Islet of Langerhans (tissue), 1 donor: ENCODE measurements at regions not wholly inside any gene's neighbourhood (a gene's known extent, or its start where the extent isn't known, plus 50 kb on each side); places are given as distances from the start of the nearest gene placed in this dataset.
"Not testable (repeated sequence)": the region's sequence is repeated elsewhere in the genome, so short reads cannot be mapped to it uniquely, and the experiment has no call there.

ENCODE experiments used
- FAIRE-seq: peaks from one replicate; lab custom pipeline; 2011; peaks lifted over from hg19 to GRCh38; lab: Jason Lieb, UNC

DNA sequence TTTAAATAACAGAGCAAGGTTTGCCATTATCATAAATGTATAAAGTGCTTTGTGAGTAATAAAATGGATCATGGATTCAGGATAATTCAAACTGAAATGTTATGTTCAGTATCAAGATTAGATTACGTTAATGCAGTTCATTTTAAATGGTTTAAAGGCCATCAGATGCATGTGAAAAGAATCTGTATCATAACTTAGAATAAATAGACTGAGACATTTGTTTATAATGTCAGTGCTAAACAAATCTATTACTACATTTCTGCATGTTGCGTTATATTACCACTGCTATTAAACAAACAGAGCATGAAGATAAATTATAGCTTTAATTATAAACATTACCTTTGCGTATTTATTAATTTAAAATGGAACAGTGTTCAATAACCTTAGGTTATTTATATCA lies 160.2 kb downstream of the TOX3 start:
- no peak for FAIRE-seq

DNA sequence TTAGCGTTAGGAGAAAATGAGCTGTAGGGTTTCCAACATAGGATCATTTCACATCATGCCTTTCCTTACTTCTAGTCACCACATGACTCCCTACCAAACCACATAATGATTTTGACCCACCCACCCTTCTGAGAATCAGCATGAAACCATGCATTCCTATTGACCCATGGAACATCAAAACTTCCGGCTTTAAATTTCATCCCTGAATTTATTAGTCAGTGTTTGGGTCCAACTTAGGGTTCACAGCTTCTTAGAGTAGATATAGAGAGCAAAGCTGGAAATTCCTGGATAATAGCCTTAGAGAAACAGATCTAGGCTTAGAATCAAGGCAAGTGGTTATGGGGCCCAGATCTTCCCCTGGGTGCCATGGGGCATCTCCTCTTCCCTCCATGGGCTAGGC lies 162.6 kb downstream of the TOX3 start:
- no peak for FAIRE-seq

DNA sequence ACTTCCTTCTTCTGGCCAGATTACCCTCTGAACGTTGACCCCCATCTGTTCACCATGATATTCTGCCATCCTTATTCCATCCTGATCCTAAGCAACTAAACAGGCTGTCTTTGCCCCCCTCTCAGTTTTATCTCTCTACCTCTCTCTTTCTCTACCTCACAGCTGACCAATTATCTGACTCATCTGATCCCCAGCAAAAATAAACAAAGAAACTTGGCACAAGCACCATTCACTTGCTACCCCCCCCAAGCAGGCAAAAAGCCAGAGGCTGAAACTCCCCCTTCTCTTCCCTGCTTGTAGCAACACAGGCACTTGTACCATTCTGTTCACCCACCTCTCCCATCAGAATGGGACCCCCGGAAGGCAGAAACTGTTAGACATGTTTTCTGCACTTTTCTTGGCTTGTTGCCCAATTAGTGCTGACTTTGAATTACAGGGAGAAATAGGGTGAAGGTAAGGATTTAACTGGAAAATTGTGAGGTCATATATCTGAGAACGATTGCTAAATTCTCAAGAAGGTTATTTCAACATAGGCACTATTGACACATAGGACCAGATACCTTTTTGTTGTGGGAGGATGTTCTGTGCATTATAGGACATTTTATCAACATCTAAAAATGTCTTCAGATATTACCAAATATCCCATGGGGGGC lies 163.2 kb downstream of the TOX3 start:
- no peak for FAIRE-seq

DNA sequence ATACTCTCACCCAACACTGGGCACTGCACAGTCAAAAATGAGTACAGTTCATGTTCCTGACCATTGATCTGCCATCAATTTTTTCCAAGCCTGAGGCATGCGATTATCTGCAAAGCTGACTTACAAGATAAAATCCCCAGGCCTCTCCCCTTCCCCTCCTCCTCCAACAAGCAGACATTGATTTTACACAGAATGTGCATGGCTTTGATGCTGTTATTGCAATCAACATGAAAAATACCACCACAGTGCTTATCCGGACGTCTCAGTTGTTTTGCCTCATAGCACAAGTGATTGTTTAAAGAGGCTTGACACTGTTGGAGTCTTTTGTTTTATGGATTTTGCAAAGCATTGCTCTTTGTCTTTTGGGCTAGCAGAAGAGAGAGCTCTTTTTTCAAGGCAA lies 163.8 kb downstream of the TOX3 start:
- no peak for FAIRE-seq

DNA sequence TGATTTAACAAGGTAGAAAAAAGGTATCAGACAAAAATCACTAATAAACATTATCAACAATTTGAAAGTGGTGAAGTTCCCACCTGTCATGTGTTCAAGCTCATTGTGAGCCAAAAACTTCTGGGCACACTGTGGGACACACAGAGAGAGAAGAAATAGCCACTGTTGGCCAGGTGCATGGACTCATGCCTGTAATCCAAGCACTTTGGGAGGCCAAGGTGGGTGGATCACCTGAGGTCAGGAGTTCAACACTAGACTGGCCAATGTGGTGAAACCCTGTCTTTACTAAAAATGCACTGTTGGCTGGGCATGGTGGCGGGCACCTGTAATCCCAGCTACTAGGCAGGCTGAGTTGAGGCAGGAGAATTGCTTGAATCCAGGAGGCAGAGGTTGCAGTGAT lies 167.4 kb downstream of the TOX3 start:
- no peak for FAIRE-seq

DNA sequence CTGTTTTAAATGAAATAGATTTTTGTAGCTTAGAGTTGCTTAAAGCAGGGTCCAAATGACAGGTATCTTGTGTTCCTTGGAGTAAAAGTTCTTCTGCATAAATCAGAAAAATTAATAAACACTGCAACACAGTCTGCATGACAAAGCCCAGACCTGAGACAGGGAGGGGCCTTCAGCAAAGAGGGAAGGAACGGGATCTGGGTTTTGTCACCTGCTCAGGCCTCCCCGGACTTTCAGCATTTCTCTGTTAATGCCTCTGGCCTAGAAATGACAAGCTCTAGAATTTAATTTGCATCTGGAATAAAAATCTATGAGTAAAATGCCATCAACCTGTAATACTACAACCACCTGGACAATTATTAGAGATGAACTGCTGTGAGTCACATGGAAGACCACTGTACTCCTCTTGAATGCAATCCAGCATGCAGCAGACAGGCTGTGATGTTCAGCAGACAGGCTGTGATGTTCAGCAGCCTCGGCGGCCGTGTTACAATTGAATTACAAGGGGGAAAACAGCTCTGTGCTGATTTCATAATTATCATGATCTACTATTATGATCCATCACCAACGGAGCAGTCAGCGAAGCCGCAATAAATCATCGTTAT lies 170.2 kb downstream of the TOX3 start:
- FAIRE-seq: no peak

DNA sequence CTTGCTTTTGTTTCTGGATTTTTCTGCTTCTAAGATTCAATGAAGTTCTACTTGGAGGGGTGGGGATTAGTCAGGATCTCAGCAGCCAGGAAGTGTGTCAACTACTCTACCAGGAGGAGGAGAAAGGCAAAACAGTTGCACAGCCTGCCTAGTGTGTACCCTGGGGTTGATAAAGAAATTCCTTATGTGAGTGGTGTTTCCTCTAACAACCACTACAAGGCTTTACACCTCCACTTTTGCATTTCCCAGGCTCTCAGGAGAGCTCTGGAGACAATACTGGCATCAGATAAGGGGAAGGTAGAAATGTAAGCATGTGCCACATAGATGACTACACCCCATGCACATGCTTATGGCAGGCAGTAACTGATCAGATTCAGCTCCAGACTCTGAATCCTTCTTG lies 174.6 kb downstream of the TOX3 start:
- FAIRE-seq: no peak

DNA sequence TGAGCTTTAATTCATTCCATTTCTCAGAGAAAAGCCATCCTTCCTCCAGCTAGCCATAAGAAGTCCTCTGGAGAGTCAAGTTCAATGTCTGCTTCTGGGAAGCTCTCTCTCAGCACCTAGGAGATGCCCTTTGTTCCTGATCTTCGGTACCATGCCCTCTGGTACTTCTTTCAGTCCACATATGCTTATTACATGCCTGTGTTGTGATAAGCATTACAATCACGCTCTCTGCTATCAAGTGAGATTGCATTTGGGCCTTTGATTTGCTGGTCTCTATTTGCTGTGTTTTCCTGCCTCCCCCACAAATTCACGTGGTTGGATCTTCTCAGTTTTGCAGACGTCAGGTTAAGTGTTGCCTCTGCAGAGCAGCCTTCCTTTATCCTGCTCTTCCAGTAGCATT lies 178.1 kb downstream of the TOX3 start:
- no peak for FAIRE-seq

DNA sequence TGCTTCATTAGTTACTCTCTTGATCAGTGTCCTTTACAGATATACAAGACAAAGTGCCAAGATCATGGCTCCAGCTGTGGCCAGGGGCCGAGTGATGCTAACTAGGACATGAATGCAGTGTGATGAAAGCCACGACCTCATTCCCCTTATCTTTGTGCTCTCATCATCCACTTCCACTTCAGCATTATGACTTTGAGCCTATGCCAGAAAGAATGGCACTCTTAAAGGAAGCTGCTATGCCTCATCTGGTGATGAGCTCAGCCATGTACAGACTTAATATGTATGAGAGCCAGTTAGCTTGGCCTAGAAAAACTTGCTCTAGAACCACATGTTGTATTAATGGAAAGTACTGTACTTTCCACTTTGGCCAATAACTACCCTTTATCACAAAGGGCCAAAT lies 179.1 kb downstream of the TOX3 start:
- FAIRE-seq: no peak

DNA sequence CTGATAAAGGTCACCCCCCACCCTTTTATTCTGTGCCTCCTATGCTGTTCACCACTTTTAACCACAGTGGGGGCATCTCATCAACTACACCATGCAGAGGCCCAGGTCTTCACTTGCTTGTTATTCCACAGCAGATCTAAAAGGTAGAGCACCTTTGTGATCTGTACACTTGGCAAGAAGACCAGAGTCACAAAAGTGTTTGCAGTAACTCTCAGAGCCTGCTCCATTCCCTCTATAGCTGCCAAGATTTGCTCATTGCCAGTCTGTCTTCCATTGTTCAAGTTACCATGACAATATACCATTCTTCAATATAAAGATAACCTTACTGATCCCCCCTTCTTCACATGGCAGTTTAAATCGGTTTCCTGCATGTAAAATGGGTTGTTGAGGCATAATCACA lies 180.0 kb downstream of the TOX3 start:
- no peak for FAIRE-seq

DNA sequence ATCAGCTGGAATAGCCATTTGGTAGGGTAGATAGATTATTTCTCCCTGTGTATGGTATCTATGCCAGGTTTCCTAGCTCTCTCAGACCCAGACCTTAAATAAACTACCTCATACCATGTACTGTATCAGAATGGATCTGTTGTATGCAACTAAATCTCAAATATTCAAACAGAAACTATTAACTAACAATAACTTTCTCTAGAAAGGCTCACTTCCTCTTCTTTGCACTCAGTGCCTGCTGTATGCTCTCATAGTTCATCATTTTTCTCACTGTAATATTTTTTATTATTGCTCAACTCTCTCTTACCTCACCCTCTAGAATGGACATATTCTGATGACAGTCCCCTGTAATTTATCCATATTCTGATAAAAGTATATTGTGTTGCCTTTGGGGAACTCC lies 182.4 kb downstream of the TOX3 start:
- FAIRE-seq: no peak

DNA sequence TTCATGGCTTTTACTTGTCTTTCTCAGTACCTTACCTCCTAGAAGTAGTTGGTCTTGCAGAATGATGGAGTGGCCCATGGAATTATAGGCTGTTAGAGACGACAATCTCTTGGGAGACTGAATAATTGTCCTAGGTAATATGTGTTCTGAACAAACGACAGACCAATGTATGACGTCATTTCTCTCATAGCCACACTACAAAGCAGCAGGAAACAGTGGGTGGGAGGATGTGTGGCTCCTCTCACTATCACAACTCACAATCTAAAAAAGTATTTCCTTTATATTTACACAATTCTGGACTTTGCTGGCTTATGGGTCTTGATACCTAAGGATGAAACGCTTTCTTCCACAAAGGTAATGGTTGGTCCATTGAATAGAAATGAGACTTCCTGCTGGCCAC lies 183.9 kb downstream of the TOX3 start:
- no peak for FAIRE-seq

DNA sequence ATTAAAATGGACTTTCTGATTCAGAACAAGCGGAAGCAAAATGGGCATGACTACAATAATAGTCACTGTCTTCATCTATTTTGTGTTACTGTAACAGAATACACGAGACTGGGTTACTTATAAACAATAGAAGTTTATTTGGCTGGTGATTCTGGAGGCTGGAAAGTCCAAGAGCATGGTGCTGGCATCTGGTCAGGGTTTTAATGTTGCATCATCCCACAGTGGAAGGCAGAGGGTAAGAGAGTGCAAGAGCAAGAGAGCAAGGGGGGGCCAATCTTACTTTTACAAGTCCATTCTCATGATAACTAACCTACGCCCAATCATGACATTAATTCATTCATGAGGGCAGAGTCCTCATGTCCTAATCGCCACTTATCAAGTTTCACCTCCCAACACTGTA lies 189.2 kb downstream of the TOX3 start:
- FAIRE-seq: no peak

DNA sequence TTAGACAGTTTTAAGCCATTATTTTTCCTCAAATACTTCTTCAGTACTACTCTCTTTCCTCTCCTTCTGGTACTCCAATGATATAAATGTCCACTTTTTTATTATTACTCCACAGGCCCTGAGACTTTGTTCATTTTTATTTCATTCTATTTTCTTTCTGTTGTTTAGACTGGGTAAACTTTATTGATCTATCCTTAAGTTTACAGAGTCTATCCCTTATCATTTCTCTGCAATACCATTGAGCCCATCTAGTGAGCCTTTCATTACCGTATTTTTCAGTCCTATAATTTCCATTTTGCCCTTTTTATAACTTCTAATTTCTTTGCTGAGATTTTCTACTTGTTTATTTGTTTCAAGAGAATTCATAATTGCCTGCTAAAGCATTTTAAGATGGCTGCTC lies 193.7 kb downstream of the TOX3 start:
- FAIRE-seq: no peak

DNA sequence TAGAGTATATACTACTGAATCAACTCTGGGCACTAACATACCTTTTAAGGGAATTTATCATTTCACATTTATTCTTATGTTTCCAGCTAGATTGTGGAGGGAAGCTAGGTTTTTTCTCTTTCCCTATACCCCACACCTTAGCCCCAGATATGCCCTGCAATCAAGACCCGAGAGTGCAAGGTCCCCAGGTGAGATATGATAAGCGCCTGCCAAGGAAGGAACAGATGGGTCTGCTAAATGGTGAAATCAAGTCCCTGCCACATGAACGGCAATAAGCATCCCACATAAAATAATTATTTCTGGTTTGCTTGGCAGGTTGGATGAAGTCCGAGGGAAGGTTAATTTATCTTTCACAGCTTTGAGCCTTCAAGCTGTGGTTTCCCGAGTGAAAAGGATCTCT lies 195.5 kb downstream of the TOX3 start:
- no peak for FAIRE-seq

DNA sequence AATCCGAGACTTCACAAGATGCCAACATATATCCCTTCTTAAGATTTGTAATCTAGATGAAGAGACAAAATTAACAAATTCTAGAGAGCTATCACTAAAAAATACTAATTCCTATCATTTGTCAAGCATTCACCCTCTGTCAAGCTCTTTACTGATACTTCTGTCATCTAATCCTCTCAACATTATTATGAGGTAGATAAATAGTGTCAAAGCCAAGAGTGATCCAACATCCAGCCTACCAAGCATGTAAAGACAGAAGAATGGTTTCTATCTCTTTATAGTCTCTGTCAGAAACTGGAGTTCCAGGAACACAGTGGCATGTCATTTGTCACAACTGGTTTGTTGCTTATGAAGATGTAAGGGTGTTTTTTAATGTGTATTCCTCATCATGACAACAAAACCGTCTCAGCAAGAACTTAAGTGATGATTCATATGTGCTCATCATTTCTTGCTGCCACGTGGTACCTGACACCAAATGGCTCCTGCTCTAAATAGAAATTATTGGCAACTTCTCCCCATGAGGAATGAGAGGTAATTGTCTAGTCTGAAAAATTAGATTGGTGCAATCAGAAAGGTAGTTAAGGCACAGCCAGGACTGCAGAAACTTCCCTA lies 196.8 kb downstream of the TOX3 start:
- FAIRE-seq: no peak

DNA sequence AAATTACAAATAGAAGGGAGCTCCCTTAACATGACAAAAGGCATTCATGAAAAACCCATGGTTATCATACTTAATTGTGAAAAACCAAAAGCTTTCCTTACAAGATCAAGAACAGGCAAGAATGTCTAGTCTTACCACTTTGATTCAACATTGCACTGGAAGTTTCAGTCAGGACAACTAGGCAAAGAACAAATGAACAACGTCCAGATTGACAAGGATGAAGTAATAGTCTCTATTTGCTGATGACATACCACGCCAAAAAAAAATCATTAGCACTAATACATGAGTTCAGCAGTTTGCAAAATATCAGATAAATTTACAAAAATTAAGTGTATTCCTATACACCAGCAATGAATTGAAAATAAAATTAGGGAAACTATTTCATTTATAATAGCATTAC lies 200.2 kb downstream of the TOX3 start:
- FAIRE-seq: no peak

DNA sequence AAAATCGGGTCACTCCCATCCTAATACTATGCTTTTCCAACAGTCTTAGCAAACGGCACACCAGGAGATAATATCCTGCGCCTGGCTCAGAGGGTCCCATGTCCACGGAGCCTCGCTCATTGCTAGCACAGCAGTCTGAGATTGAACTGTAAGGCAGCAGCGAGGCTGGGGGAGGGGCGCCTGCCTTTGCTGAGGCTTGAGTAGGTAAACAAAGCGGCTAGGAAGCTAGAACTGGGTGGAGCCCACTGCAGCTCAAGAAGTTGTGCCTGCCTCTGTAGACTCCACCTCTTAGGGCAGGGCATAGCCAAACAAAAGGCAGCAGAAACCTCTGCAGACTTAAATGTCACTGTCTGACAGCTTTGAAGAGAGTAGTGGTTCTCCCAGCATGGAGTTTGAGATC lies 213.3 kb downstream of the TOX3 start:
- FAIRE-seq: not testable (repeated sequence)

DNA sequence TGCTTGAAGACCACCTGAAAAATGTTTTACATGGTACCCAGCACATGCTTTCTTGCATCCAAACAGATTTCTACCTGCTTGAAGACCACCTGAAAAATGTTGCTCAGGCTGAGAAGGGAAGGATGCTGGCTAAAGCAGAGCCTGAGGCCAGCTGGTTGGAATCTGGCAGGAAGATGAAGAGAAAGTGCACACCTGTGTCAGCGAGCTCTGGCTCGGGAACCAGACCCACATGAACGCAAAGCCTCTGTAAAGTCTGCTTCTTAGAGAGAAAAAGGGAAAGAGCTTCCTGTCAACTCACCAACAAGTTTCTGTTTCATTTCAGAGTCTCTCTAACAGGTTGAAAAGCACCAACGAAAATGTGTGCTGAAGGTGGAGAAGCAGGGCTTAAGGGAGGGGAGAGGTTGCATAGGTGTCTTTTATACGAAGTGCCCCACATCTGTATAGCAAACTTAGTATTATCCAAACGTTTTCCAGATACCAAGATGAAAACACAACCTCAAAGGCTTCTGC lies 226.0 kb downstream of the TOX3 start:
- FAIRE-seq: no peak

DNA sequence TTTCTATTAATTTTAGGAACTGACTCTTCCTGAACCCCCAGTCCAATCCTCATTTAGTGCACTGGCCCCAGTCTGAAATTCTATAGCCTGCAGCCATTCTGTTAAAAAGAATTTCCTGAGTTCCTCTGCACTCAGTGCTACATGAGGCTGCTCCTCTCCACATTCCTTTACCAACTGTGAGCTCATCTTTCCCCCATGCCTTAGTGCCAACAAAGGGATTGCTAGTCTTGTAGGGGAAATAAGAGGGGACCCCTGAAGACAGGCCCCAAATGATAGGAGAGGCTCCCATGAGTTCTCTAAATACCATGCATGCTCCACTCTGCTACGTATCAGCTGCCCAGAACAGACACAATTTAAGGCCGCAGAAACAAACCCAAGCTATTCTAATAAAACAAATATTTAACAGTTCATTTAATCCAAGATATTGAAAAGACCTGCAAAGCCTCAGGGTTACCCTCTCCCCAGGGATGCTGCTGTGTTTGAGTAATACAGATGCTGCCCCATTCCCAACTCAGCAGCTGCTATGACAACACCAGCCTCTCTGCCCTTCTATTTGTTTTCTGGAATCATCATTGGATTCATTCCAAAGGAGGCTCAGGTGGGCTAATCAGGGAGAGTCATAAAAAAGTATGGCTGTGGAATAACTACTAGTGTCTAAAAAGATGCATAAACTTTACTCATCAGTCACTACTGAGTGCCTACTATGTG lies 228.5 kb downstream of the TOX3 start:
- peak; percentile 41 for FAIRE-seq

DNA sequence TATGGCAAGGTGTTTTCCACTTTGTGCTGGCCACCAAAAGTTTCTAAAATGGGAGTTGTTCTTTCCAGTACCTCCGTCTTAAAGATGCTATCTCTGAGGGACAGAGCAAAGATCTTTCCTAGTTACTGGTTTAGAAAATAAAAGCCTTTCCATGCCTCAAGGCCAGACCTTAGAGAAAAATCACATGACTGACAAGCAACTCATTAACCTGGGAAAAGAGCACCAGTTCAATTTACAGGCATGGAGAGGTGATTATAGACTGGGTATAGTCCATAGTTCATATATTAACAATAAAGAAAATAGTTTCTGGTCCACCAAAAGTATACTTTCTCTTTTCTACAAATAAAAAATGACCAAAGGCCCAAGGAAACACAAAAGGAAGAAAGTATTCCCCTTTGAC lies 230.7 kb downstream of the TOX3 start:
- no peak for FAIRE-seq

DNA sequence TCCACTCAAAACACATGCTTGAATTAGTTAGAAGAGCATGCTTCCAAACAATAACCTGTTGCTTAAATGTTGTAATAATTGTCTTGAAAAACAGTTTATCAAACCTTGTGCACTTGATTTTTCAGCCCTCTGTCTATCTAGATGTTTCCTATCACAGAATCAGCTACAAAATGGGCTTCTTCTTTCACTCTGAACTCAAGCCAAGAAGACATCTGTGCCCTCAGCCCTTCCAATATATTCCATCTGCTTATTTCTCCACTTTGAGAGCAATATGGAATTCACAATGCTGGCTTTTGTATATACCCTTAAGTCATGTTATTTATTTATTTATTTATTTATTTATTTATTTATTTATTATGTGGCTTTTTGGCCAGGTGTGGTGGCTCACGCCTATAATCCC lies 234.2 kb downstream of the TOX3 start:
- no peak for FAIRE-seq
